CD4-positive, alpha-beta memory T cell (primary cell): ENCODE measurements at regions not wholly inside any gene's neighbourhood (a gene's known extent, or its start where the extent isn't known, plus 50 kb on each side); places are given as distances from the start of the nearest gene placed in this dataset.

ENCODE experiments used
- CTCF ChIA-PET: fragments of 350-600 bp; sonication (Branson Sonifier 250); formaldehyde crosslinking; loops from one replicate; lab custom pipeline; 2021; ENCODE audit warnings: inconsistent platforms; ENCODE audit not compliant: partially characterized antibody; lab: Charles Lee
- POLR2A ChIA-PET: fragments of 350-600 bp; sonication (Branson Sonifier 250); formaldehyde crosslinking; loops from one replicate; lab custom pipeline; 2021; ENCODE audit not compliant: partially characterized antibody; lab: Charles Lee
- DNase-seq, 5 donors: peaks; one replicate each; pipeline versions ENCODE4 v3.0.0 to v3.0.0-alpha.2; 2020 to 2022; ENCODE audit warnings: mixed read lengths in 1 of 5
- H3K27ac ChIP-seq: one replicate; pipeline ENCODE4 v1.7.0; 2013; ENCODE audit warnings: low read depth, low read length
- H3K27me3 ChIP-seq: 2 replicates; pipeline ENCODE4 v1.7.0; 2013; ENCODE audit warnings: mild to moderate bottlenecking, low read length, moderate library complexity; ENCODE audit not compliant: insufficient read depth
- H3K36me3 ChIP-seq: 2 replicates; pipeline ENCODE4 v1.7.0; 2013; ENCODE audit warnings: mild to moderate bottlenecking, low read length, moderate library complexity; ENCODE audit not compliant: insufficient read depth
- H3K4me1 ChIP-seq: 2 replicates; pipeline ENCODE4 v1.7.0; 2013; ENCODE audit warnings: mild to moderate bottlenecking, low read length, moderate library complexity; ENCODE audit not compliant: insufficient read depth
- H3K4me3 ChIP-seq, 2 donors: one replicate each; pipeline ENCODE4 v1.7.0; 2013; ENCODE audit warnings: low read length in 2 of 2, mild to moderate bottlenecking in 1 of 2
- H3K9me3 ChIP-seq, 2 donors: one replicate each; pipeline ENCODE4 v1.7.0; 2013; ENCODE audit warnings: low read length in 2 of 2, control low read depth in 1 of 2; ENCODE audit not compliant: control insufficient read depth in 1 of 2
- H3K27ac Mint-ChIP-seq, 7 donors: one replicate each; pipeline ENCODE4 v1.8.0; 2020 to 2021; ENCODE audit warnings: mixed read lengths in 7 of 7, mild to moderate bottlenecking in 6 of 7, inconsistent platforms in 3 of 7, moderate library complexity in 3 of 7
- H3K27me3 Mint-ChIP-seq, 2 donors: one replicate each; pipeline ENCODE4 v1.8.0; 2020 to 2021; ENCODE audit warnings: mixed read lengths in 2 of 2
- H3K36me3 Mint-ChIP-seq, 2 donors: one replicate each; pipeline ENCODE4 v1.8.0; 2020 to 2021; ENCODE audit warnings: mixed read lengths in 2 of 2, inconsistent platforms in 1 of 2, mild to moderate bottlenecking in 1 of 2
- H3K4me1 Mint-ChIP-seq, 4 donors: one replicate each; pipeline ENCODE4 v1.8.0; 2020 to 2021; ENCODE audit warnings: mixed read lengths in 4 of 4, mild to moderate bottlenecking in 1 of 4
- H3K4me3 Mint-ChIP-seq, 8 donors: one replicate each; pipeline ENCODE4 v1.8.0; 2020 to 2021; ENCODE audit warnings: mixed read lengths in 8 of 8, mild to moderate bottlenecking in 7 of 8, moderate library complexity in 6 of 8, inconsistent platforms in 3 of 8
- H3K9me3 Mint-ChIP-seq, 8 donors: one replicate each; pipeline ENCODE4 v1.8.0; 2020 to 2021; ENCODE audit warnings: mixed read lengths in 8 of 8, mild to moderate bottlenecking in 5 of 8, inconsistent platforms in 3 of 8, moderate library complexity in 1 of 8
- intact Hi-C: fragments of 100-400 bp; cut with micrococcal nuclease; formaldehyde crosslinking; loops from one replicate; pipeline ENCODE4 v1.15.1; 2023

DNA sequence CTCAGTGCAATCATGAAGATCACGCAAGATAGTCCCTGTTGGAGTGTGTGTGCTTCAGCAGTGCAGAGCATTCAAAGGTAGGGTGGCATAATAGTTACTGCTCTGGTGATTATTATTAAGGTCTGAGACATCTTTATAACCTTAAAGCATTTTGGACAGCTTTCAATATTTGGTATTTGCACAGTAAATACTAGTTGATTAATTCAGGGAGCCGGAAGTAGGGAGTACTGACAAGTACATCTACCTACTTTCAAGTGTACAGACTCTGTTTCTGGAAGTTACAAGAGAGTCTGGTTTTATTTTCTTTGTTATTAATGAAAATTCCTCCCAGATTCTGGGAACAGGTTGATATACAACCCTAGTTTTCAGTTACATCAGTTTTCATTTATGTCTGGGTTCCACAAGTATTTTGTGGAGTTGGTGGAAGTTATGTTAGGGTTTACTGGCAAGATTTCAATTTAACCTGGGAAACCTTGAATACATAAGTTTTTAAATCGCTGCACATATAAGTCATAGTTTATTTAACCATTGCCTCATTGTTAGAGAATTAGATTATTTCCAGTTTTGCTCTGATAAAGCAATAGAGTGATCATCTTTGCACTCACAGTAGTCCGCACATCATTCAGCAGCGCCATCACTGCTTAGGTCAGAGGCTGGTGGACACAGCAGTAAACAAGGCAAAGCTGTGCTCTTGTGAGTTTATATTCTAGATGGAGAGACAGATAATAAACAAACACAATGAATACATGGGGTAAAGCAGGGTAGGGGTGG is 366.6 kb downstream of the REEP3 start:
- peaks cover 0 to 4% of the 10 kb centered on the region in 2 donors for H3K27me3 Mint-ChIP-seq
- DNase-seq: no peak
- no peak overlapping the region for H3K4me3 ChIP-seq
- no peaks in the 10 kb centered on the region for H3K9me3 ChIP-seq
- H3K27ac Mint-ChIP-seq: no peak overlapping the region
- H3K27me3 ChIP-seq: no peaks in the 10 kb centered on the region
- no peak overlapping the region for H3K4me3 Mint-ChIP-seq
- no peaks in the 10 kb centered on the region for H3K9me3 Mint-ChIP-seq
- H3K4me1 Mint-ChIP-seq: no peaks in the 10 kb centered on the region
- CTCF ChIA-PET: no interaction called here
- no peaks in the 10 kb centered on the region for H3K36me3 ChIP-seq
- POLR2A ChIA-PET: no interaction called here
- H3K27ac ChIP-seq: no peak overlapping the region
- no peaks in the 10 kb centered on the region for H3K4me1 ChIP-seq
- intact Hi-C loops: no loop called here
- no peaks in the 10 kb centered on the region for H3K36me3 Mint-ChIP-seq

DNA sequence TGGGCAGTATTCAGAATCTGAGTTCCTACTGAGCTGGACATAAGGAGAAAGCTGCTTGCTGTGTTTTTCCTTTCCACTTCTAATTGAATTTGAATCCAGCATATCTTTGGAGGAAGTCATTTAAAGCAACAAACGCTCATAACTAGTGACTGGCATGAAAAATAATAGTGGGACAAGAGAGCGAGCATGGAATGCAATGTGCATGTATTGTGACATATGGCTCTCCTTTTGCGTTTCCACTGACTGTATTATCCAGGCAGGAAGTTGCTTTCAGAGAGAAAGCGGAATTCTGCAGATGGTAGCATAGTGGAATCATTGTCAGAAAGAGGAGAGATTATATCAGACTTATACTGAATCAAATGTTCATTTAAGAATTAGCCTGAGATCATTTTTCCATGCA is 368.6 kb downstream of the REEP3 start:
- intact Hi-C loops: no loop called here
- ChIA-PET CTCF (interaction anchor here (0.7 kb wide), 1 partner anchor 12 kb away, joined by 3 read pairs; no protein-coding TSS in a partner anchor), POLR2A (no interaction called here)

DNA sequence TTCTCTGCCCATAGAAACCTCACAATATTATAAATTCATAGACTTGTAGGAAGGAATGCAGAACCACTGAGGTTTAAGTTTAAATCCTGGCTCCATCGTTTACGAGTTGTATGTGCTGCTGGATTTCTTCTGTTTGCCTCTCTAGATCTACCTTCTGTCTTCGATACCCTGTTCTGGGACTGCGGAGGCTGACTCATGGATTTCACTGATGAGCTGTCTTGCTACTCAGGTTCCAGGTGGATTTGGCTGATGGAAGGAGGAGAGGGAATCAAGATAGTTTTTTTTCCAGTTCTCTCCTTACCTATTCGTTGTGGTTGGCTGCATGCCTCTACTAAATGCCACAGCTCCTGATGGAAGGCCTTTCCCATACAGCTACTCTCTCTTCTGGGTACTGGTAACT is 375.8 kb downstream of the REEP3 start:
- H3K27ac ChIP-seq: no peak overlapping the region
- intact Hi-C loops: no loop called here
- H3K9me3 ChIP-seq: no peaks in the 10 kb centered on the region
- CTCF ChIA-PET: no interaction called here
- no peaks in the 10 kb centered on the region for H3K4me1 ChIP-seq
- POLR2A ChIA-PET: no interaction called here
- H3K4me1 Mint-ChIP-seq: no peaks in the 10 kb centered on the region
- H3K27me3 ChIP-seq: no peaks in the 10 kb centered on the region
- no peak overlapping the region for H3K4me3 Mint-ChIP-seq
- H3K27me3 Mint-ChIP-seq: peaks cover 7 to 23% of the 10 kb centered on the region in 2 donors
- no peak overlapping the region for H3K4me3 ChIP-seq
- no peaks in the 10 kb centered on the region for H3K36me3 ChIP-seq
- no peak overlapping the region for H3K27ac Mint-ChIP-seq
- DNase-seq: no peak
- H3K9me3 Mint-ChIP-seq: peaks cover 0 to 3% (median 0%) of the 10 kb centered on the region in 8 donors
- H3K36me3 Mint-ChIP-seq: no peaks in the 10 kb centered on the region

More for the DNA sequence above, 368.6 kb downstream of the REEP3 start:
- Histone ChIP-seq H3K9me3 (no peaks in the 10 kb centered on the region), H3K4me3 (no peak overlapping the region), H3K36me3 (no peaks in the 10 kb centered on the region), H3K27ac (no peak overlapping the region), H3K27me3 (no peaks in the 10 kb centered on the region), H3K4me1 (no peaks in the 10 kb centered on the region)
- no peak overlapping the region for H3K27ac Mint-ChIP-seq
- H3K36me3 Mint-ChIP-seq: no peaks in the 10 kb centered on the region
- peaks cover 0 to 3% (median 0%) of the 10 kb centered on the region in 8 donors for H3K9me3 Mint-ChIP-seq
- H3K4me1 Mint-ChIP-seq: no peaks in the 10 kb centered on the region
- peaks cover 6 to 12% of the 10 kb centered on the region in 2 donors for H3K27me3 Mint-ChIP-seq
- no peak overlapping the region for H3K4me3 Mint-ChIP-seq
- DNase-seq: no peak

DNA sequence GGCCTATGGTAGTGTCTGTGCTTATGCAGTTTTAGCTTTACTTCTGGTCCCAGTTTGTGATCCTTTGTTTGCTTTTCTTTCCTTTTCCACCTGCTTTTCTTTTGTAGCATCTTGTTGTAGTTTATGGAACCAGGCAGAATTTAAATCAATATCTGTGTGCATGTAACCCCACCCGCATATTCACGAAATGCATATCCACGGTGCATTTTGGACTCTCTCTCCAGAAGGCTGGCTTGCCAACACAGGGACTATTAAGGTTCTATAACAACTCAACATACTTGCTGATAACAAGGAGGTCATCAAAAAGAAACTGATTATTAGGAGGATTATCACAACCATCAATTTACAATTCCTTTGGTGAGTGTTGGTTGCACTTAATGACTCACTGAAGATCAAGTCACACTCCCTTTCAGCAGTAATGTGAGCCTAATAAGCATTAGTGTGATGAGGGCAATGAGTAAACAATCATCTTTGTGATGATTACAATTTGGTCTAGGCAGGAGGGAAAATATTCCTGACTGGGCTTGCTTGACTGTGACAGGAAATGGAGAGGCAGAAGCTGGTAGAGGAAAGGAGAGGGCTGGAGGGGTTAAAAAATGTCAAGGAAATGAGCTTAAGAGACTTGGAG is 378.6 kb downstream of the REEP3 start:
- CTCF ChIA-PET: no interaction called here
- Mint-ChIP-seq H3K36me3 (no peaks in the 10 kb centered on the region), H3K27ac (no peak overlapping the region), H3K4me1 (no peaks in the 10 kb centered on the region), H3K9me3 (no peaks in the 10 kb centered on the region), H3K4me3 (no peak overlapping the region), H3K27me3 (peaks cover 6 to 11% of the 10 kb centered on the region in 2 donors)
- no peaks in the 10 kb centered on the region for H3K4me1 ChIP-seq
- no peaks in the 10 kb centered on the region for H3K27me3 ChIP-seq
- H3K9me3 ChIP-seq: no peaks in the 10 kb centered on the region
- no peak for DNase-seq
- no peaks in the 10 kb centered on the region for H3K36me3 ChIP-seq
- POLR2A ChIA-PET: no interaction called here
- H3K4me3 ChIP-seq: no peak overlapping the region
- intact Hi-C loops: no loop called here
- H3K27ac ChIP-seq: no peak overlapping the region

DNA sequence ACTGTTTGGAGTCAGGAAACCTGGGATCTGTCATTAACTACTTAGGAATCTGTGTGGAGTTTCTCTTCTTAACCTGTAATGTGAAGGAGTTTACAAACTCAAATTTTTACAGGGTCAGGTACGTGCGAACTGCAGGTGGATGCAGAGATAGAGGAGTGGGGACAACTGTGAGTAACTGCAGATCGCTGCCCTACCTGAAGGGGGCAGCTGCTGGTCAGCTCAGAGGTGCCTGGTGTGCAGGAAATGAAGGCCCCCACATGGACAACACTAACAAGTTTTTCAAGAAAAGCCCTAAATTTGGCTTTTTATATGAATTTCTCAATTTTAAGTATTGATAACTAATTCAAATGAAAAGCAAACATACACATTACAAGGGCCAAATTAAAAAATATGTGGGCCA is 380.0 kb downstream of the REEP3 start:
- intact Hi-C loops: no loop called here
- no peak overlapping the region for H3K4me3 ChIP-seq
- H3K27ac ChIP-seq: no peak overlapping the region
- H3K4me1 Mint-ChIP-seq: no peaks in the 10 kb centered on the region
- no peaks in the 10 kb centered on the region for H3K9me3 ChIP-seq
- H3K36me3 ChIP-seq: no peaks in the 10 kb centered on the region
- no peaks in the 10 kb centered on the region for H3K36me3 Mint-ChIP-seq
- no peak overlapping the region for H3K27ac Mint-ChIP-seq
- no peaks in the 10 kb centered on the region for H3K9me3 Mint-ChIP-seq
- peaks cover 5 to 10% of the 10 kb centered on the region in 2 donors for H3K27me3 Mint-ChIP-seq
- ChIA-PET CTCF (interaction anchor here (0.9 kb wide), 1 partner anchor 11 kb away, joined by 3 read pairs; no protein-coding TSS in a partner anchor), POLR2A (no interaction called here)
- no peak for DNase-seq
- H3K4me3 Mint-ChIP-seq: no peak overlapping the region
- H3K27me3 ChIP-seq: no peaks in the 10 kb centered on the region
- H3K4me1 ChIP-seq: no peaks in the 10 kb centered on the region

DNA sequence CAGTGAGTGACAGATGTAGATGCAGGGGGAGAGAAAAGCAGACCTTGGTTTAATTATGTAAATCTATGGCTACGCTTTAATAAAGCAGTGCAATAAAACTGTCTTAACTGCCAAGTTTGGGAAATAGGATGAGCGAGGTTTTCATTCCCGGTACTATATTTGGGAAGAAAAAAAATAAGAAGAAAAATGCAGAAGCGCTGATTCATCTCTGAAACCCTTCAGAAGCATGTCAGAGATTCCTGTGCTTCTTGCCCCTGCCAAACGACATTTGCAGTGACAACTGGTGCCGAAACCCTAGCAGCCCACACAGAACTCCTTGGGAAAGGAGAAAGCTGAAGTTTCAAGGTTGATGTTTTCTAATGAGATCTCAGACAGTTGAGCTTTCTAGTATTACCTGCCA is 380.7 kb downstream of the REEP3 start:
- POLR2A ChIA-PET: no interaction called here
- H3K36me3 Mint-ChIP-seq: no peaks in the 10 kb centered on the region

DNA sequence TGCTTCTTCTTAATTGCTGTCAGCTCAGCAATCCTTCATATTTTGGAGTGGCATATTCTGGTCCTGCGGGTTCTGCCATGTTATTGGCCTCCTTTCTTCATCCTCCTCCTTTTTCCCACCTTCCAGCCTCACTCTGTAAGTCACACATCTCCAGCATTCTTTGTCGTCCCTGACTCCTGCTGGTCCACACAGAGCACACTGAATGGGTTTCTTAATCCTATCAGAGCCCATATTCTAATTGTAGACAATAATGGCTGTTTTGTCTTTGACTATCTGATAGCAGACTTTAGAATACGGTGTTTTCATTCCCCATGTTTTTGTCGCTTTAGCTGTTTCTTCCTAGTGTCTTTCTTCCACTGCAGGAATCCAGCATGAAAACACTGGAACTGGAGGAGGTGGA is 389.6 kb downstream of the REEP3 start:
- H3K36me3 Mint-ChIP-seq: no peaks in the 10 kb centered on the region
- intact Hi-C loops: no loop called here
- Histone ChIP-seq H3K27me3 (no peaks in the 10 kb centered on the region), H3K36me3 (no peaks in the 10 kb centered on the region), H3K9me3 (no peaks in the 10 kb centered on the region), H3K27ac (no peak overlapping the region), H3K4me1 (no peaks in the 10 kb centered on the region), H3K4me3 (no peak overlapping the region)
- H3K4me1 Mint-ChIP-seq: no peaks in the 10 kb centered on the region
- no peaks in the 10 kb centered on the region for H3K9me3 Mint-ChIP-seq
- no peak overlapping the region for H3K4me3 Mint-ChIP-seq
- DNase-seq: no peak
- H3K27ac Mint-ChIP-seq: no peak overlapping the region
- H3K27me3 Mint-ChIP-seq: peaks cover 8 to 13% of the 10 kb centered on the region in 2 donors
- ChIA-PET POLR2A (no interaction called here), CTCF (interaction anchor here (1.4 kb wide), 1 partner anchor 42 kb away, joined by 3 read pairs; no protein-coding TSS in a partner anchor)

More for the DNA sequence above, 380.7 kb downstream of the REEP3 start:
- no peak overlapping the region for H3K4me3 ChIP-seq
- Mint-ChIP-seq H3K27ac (no peak overlapping the region), H3K9me3 (no peaks in the 10 kb centered on the region), H3K4me1 (no peaks in the 10 kb centered on the region), H3K27me3 (peaks cover 5 to 10% of the 10 kb centered on the region in 2 donors), H3K4me3 (no peak overlapping the region)
- no peaks in the 10 kb centered on the region for H3K27me3 ChIP-seq
- H3K27ac ChIP-seq: no peak overlapping the region
- DNase-seq: no peak
- CTCF ChIA-PET: interaction anchor here (0.9 kb wide), 1 partner anchor 12 kb away, joined by 3 read pairs; no protein-coding TSS in a partner anchor
- no peaks in the 10 kb centered on the region for H3K36me3 ChIP-seq
- intact Hi-C loops: no loop called here
- H3K4me1 ChIP-seq: no peaks in the 10 kb centered on the region
- H3K9me3 ChIP-seq: no peaks in the 10 kb centered on the region
